ENCODE measurements at regions not wholly inside any gene's neighbourhood (a gene's known extent, or its start where the extent isn't known, plus 50 kb on each side); places are given as distances from the start of the nearest gene placed in this dataset.
A peak's percentile ranks its signal among the peaks of the same experiment; 100 is the strongest.

GRCh38 chr11:32310214-32310601 lies 125.1 kb downstream of the WT1 start:
- peak; percentile 80 to 86 for ATAC-seq
- Histone ChIP-seq H3K27ac (peak overlapping the region; percentile 14), H3K4me1 (peaks cover 5% of the 10 kb centered on the region), H3K4me3 (no peak overlapping the region), H3K27me3 (ENCODE audit: low read depth) (no peaks in the 10 kb centered on the region), H3K9me3 (no peaks in the 10 kb centered on the region), H3K36me3 (no peaks in the 10 kb centered on the region)
- peak; percentile 80 for DNase-seq
- intact Hi-C loops (cut with DNase I): no loop called here
- no peak for TF ChIP-seq CTCF (IDR thresholded peaks at IDR 0.05)

GRCh38 chr11:32311346-32312065 lies 123.8 kb downstream of the WT1 start:
- peaks cover 5% of the 10 kb centered on the region for H3K4me1 ChIP-seq
- no peak for ATAC-seq
- no peak for TF ChIP-seq CTCF (IDR thresholded peaks at IDR 0.05)
- H3K9me3 ChIP-seq: no peaks in the 10 kb centered on the region
- no peak for DNase-seq
- H3K27me3 ChIP-seq (ENCODE audit: low read depth): no peaks in the 10 kb centered on the region
- no peak overlapping the region for H3K27ac ChIP-seq
- no peak overlapping the region for H3K4me3 ChIP-seq
- no peaks in the 10 kb centered on the region for H3K36me3 ChIP-seq
- intact Hi-C loops (cut with DNase I): no loop called here

- no peak overlapping the region for H3K4me3 ChIP-seq
- DNase-seq: no peak
- H3K36me3 ChIP-seq: no peaks in the 10 kb centered on the region
- H3K9me3 ChIP-seq: no peaks in the 10 kb centered on the region
- peaks cover 5% of the 10 kb centered on the region for H3K4me1 ChIP-seq
- no peak overlapping the region for H3K27ac ChIP-seq
- H3K27me3 ChIP-seq (ENCODE audit: low read depth): no peaks in the 10 kb centered on the region
- intact Hi-C loops (cut with DNase I): no loop called here
- TF ChIP-seq CTCF (IDR thresholded peaks at IDR 0.05): no peak
- ATAC-seq: peak in 1 of 2 donors; percentile 32
Observed at GRCh38 chr11:32312206-32312817, 123.0 kb downstream of the WT1 start.

- Histone ChIP-seq H3K27ac (no peak overlapping the region), H3K27me3 (ENCODE audit: low read depth) (no peaks in the 10 kb centered on the region), H3K36me3 (no peaks in the 10 kb centered on the region), H3K9me3 (no peaks in the 10 kb centered on the region), H3K4me3 (no peak overlapping the region), H3K4me1 (peaks cover 5% of the 10 kb centered on the region)
- DNase-seq: no peak
- intact Hi-C loops (cut with DNase I): no loop called here
- TF ChIP-seq CTCF (IDR thresholded peaks at IDR 0.05): peak; percentile 59
- ATAC-seq: peak; percentile 73 to 77
Observed at GRCh38 chr11:32312865-32313403, 122.4 kb downstream of the WT1 start.

GRCh38 chr11:32313477-32313876 lies 121.9 kb downstream of the WT1 start:
- Histone ChIP-seq H3K4me3 (no peak overlapping the region), H3K4me1 (peaks cover 5% of the 10 kb centered on the region), H3K27me3 (ENCODE audit: low read depth) (no peaks in the 10 kb centered on the region), H3K9me3 (no peaks in the 10 kb centered on the region), H3K36me3 (no peaks in the 10 kb centered on the region), H3K27ac (no peak overlapping the region)
- intact Hi-C loops (cut with DNase I): no loop called here
- ATAC-seq: no peak
- no peak for TF ChIP-seq CTCF (IDR thresholded peaks at IDR 0.05)
- DNase-seq: no peak

All from lower lobe of right lung (tissue), 2 donors.